Epithelial cell of esophagus (primary cell): ENCODE measurements at regions not wholly inside any gene's neighbourhood (a gene's known extent, or its start where the extent isn't known, plus 50 kb on each side); places are given as distances from the start of the nearest gene placed in this dataset.

Experiments
- DNase-seq: peaks from one replicate; pipeline ENCODE4 v3.0.0; 2010; ENCODE audit warnings: low read depth
- H3K4me3 ChIP-seq: 2 replicates; pipeline ENCODE4 v1.5.1; 2011; ENCODE audit warnings: mild to moderate bottlenecking, low read length, control low read depth
- TF ChIP-seq, protein P1 (sequence below): IDR thresholded peaks from 2 replicates; pipeline ENCODE4 v1.5.1; 2011; ENCODE audit warnings: low read depth, mild to moderate bottlenecking, low read length, control low read depth, inconsistent platforms; ENCODE audit not compliant: insufficient read depth; ENCODE audit errors: missing control alignments

DNA sequence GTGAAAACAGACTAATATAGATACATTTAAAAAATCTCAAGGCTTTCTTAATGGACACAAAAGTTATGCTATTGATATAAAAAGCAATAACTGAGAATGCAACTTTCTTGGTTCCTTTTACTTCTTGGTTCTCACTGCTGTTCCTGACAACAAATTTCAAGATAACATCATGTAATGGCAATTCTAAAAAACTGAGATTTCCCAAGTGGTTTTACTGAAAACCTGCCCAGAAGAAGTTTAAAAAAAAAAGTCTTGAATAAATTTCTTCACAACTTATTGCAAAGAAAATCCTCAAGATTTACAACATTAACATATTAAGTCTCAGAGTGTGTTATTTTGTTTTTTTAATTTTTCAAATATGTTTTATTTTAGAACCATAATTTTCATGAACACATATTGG lies 302.8 kb upstream of the COX7C start:
- TF ChIP-seq, protein P1, sequence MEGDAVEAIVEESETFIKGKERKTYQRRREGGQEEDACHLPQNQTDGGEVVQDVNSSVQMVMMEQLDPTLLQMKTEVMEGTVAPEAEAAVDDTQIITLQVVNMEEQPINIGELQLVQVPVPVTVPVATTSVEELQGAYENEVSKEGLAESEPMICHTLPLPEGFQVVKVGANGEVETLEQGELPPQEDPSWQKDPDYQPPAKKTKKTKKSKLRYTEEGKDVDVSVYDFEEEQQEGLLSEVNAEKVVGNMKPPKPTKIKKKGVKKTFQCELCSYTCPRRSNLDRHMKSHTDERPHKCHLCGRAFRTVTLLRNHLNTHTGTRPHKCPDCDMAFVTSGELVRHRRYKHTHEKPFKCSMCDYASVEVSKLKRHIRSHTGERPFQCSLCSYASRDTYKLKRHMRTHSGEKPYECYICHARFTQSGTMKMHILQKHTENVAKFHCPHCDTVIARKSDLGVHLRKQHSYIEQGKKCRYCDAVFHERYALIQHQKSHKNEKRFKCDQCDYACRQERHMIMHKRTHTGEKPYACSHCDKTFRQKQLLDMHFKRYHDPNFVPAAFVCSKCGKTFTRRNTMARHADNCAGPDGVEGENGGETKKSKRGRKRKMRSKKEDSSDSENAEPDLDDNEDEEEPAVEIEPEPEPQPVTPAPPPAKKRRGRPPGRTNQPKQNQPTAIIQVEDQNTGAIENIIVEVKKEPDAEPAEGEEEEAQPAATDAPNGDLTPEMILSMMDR, result no peak
- H3K4me3 ChIP-seq, result no peak overlapping the region
- no peak for DNase-seq

DNA sequence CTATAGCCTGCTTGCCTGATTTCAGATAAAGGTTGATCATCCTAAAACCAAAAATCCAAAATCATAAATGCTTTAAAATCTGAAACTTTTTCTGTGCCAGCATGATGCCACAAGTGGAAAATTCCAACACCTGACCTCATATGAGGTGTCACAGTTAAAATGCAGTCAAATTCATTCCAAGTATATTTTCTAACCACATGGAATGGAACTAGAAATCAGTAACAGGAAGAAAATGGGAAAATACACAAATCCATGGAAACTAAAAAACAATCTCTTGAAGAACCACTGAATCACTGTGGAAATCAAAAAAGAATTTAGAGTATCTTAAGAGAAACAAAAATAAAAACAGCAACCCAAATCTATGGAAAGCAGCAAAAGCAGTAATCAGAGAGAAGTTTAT lies 297.5 kb upstream of the COX7C start:
- TF ChIP-seq, protein P1, result no peak
- DNase-seq, result no peak

DNA sequence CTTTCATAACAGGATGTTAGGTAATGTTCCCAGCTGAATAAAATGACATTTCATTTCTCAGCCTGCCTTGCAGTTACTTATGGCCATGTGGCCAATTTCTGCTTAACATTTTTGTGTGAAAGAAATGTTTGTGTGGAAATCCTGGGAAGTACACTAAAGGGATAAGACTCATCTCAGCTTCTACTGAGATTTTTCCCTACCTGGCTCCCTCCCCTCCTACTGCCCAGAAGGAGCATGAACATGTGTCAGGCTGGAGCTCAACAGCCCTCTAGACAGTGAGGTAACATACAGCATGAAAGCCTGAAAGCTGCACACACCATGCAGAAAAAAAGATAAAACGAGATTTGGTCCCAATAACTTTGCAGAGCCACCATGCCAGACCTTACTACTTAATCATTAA lies 288.4 kb upstream of the COX7C start:
- TF ChIP-seq, protein P1, result no peak
- no peak overlapping the region for H3K4me3 ChIP-seq
- no peak for DNase-seq

More for the DNA sequence above, 297.5 kb upstream of the COX7C start:
- H3K4me3 ChIP-seq, result no peak overlapping the region

DNA sequence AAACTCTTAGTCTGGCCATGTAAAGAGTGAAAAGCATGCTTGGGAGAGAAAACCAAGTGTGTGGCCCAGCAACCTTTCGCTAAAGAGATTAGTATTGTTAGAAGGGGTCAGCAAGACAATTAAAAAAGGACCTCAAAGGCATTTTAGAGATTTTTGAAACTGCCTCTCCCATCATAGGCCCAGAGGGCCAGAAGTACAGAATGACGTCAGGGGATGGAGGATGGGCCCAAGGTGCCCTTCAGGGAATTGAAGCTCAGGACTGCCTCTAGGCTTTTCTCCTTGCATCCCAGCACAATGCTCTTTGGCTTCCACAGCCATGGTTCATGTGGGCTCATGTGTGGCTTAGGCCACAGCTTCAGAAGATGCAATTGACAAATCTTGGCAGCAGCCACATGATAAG lies 287.0 kb upstream of the COX7C start:
- no peak overlapping the region for H3K4me3 ChIP-seq
- no peak for DNase-seq
- TF ChIP-seq, protein P1, result no peak

DNA sequence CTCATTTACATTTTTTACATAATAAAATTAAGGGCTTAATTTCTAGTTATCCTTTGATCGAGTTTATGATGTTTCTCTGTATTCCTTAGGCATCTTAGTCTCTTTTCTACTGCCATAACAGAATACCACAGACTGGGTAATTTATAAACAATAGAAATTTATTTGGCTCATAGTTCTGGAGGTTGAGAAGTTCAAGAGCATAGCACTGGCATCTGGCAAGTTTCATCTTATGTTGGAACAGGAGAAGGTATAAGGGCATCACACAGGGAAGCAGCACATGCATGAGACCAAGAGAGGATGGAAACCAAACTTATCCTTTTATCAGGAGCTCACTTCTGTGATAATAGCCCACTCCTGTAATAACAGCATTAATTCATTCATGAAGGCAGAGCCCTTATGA lies 284.9 kb upstream of the COX7C start:
- H3K4me3 ChIP-seq, result no peak overlapping the region
- TF ChIP-seq, protein P1, result no peak
- DNase-seq, result no peak

DNA sequence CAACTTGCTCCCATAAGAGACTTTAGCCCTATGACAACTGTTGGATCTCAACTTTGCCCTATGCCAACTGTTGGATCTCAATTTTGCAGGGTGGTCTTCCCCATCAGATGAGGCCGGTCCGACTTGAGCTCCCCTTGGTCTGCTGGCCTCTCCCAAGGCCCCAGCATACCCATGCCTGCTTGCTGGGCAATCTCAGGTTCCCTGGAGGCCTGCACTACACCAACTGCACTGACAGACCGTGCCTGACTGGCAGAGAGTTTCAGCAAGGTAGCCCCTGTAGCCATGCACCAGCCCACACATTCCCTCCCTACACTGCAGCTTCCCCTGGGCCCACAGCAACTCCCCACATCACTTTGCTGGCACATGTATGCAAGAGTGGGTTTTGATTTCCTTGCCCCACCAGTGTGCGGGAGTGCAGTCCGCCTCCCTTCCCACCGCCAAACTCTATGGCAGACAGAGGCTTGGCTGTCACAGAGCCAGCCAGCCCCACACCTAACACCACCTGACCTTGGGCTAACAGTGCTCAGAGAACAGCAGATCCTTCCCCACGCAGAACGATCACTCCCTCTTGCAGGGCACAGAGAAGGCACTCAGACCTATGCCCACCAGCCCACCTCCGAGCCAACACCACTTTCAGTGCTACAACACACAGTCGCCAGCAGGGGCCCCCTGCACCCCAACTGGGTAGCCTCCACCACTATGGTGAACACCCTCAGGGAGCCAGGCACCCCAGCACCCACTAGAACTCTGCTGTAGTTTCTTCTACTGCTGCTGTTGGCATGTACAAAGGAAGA lies 279.9 kb upstream of the COX7C start:
- TF ChIP-seq, protein P1, result no peak
- no peak for DNase-seq
- no peak overlapping the region for H3K4me3 ChIP-seq

DNA sequence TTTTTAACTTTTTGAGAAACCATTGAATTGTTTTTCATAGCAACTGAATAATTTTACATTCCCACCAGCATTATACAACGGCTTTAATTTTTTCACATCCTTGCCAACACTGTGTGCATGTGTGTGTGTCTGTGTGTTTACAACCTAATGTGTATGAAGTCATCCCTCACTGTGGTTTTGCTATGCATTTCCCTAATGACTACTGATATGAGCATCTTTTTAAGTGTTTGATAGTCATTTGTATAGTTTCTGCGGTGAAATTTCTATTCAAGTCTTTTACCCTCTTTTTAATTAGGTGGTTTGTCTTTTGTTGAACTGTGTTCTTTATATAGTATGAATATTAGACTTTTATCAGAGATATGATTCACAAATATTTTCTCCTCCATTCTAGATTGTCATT lies 263.1 kb upstream of the COX7C start:
- H3K4me3 ChIP-seq, result no peak overlapping the region
- DNase-seq, result no peak
- TF ChIP-seq, protein P1, result no peak
